ENCODE measurements at regions not wholly inside any gene's neighbourhood (a gene's known extent, or its start where the extent isn't known, plus 50 kb on each side); places are given as distances from the start of the nearest gene placed in this dataset.

DNA sequence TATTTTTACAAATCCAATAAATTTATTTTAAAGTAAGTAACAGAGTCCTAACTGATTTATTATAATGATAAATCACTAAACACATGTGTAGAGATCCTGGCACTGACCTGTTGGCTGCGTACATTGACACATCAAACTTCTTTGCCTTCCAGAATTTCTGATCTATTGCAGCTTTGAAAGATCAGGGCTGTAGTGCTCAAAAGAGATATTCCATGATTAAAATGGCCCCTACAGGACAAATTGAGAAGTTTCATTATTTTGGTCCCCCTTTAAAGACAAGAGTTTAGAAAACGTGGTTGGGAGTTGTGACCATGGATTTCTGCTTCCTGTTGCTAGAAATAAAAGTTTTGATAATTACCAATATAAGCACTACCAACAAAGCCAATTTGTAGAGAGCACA lies 87.7 kb upstream of the PDK4 start:
- Mint-ChIP-seq H3K27ac (no peak overlapping the region), H3K36me3 (no peaks in the 10 kb centered on the region), H3K9me3 (no peaks in the 10 kb centered on the region), H3K4me3 (no peak overlapping the region), H3K4me1 (peaks cover 2 to 5% of the 10 kb centered on the region in 2 donors), H3K27me3 (ENCODE audit: low read depth in 3 of 3) (peaks cover 0 to 2% (median 1%) of the 10 kb centered on the region in 3 donors)
- peak in 1 of 3 donors; percentile 4 for DNase-seq

DNA sequence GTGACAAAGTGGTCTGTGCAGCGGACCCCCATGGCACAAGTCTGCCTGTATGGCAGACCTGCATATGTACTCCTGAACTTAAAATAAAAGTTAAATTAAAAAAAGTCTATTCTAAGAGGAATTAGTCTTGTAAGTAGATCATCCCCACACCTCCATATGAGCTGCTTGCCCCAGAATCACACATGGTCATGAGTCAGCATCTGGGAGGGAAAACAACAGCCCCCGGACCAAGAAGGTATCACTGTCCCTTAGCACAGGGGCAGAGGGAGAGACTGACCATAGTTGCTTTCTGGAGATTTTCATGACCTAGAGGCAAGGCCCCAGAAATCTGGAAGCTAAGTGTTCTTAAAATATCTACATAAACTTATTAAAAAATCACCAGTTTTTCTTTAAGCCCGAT lies 86.6 kb upstream of the PDK4 start:
- Mint-ChIP-seq H3K4me1 (peaks cover 2 to 5% of the 10 kb centered on the region in 2 donors), H3K36me3 (no peaks in the 10 kb centered on the region), H3K27me3 (ENCODE audit: low read depth in 3 of 3) (peaks cover 0 to 2% (median 1%) of the 10 kb centered on the region in 3 donors), H3K4me3 (no peak overlapping the region), H3K27ac (no peak overlapping the region), H3K9me3 (no peaks in the 10 kb centered on the region)
- no peak for DNase-seq

DNA sequence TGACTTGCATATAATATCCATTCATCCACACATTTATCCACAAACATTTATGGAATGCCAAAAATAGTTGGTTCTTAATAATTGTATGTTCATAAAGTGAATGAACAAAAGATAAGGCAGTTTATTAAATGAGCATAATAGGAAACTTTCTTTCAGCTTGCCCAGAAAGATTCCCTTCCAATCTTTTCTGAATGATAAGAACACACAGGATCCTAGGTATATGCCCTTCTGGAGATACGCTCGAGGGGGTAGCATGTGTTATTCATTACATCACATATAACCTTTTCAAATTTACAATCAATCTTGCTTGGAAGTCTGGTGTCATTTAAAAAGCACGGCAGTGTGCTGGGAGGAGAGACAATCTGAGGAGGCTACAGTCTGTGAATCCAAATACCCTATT lies 80.4 kb upstream of the PDK4 start:
- Mint-ChIP-seq H3K27ac (no peak overlapping the region), H3K27me3 (ENCODE audit: low read depth in 3 of 3) (peaks cover 0 to 3% (median 2%) of the 10 kb centered on the region in 3 donors), H3K4me3 (no peak overlapping the region), H3K9me3 (no peaks in the 10 kb centered on the region), H3K36me3 (no peaks in the 10 kb centered on the region), H3K4me1 (no peaks in the 10 kb centered on the region)
- DNase-seq, result no peak

DNA sequence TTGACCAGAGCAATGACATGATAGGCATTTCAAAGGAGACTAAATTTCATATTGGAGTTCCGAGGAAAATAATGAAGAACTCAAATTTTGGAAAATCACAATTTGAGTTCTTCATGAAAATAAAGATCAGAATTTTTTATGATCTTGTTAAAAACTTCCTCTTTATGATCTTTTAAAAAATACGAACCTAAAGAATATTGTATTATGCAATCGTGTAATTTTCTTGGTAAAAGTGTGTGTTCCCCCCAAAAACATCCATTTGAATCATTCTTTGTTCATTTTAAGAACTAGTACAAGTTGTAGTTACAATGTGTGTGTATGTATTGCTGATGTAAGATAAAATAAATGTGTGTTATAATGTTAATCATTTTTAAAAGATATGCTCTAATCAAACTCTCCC lies 79.3 kb upstream of the PDK4 start:
- Mint-ChIP-seq H3K9me3 (no peaks in the 10 kb centered on the region), H3K36me3 (no peaks in the 10 kb centered on the region), H3K27ac (no peak overlapping the region), H3K4me3 (no peak overlapping the region), H3K4me1 (no peaks in the 10 kb centered on the region), H3K27me3 (ENCODE audit: low read depth in 3 of 3) (peaks cover 0 to 3% (median 2%) of the 10 kb centered on the region in 3 donors)
- DNase-seq, result no peak

DNA sequence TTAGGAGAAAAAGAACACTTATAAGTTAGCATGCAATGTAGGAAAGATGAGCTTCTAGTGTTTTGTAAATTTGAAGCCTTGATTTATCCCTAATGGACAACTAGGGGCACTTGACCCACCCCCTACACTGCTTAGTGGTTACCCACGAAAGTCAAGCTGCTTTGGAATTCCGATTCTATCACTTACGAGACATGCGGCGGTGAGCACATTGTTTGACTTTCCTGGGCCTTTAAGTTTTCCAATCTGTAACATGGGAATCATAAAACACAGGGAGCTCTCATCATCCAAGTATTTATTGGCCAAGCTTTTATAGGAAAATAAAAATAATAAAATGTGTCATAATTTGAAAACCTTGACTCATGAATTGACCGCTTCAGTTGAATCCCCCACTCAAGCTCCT lies 78.7 kb upstream of the PDK4 start:
- no peaks in the 10 kb centered on the region for H3K4me1 Mint-ChIP-seq

DNA sequence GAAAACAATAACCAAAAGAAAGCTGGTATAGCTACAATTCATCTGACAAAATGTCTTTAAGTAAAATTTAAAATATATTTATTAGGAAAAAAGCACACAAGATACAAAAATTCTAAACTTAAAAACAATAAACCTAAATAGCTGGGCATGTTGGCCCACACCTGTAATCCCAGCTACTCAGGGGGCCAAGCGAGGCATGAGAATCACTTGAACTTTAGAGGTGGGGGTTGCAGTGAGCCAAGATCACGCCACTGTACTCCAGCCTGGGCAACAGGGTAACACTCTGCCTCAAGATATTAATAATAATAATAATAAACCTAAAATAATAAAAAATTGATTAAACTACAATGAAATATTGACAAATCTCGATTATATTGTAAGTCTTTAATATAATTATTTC lies 77.8 kb upstream of the PDK4 start:
- Mint-ChIP-seq H3K4me1 (no peaks in the 10 kb centered on the region), H3K27ac (no peak overlapping the region), H3K27me3 (ENCODE audit: low read depth in 3 of 3) (peaks cover 0 to 3% (median 2%) of the 10 kb centered on the region in 3 donors), H3K36me3 (no peaks in the 10 kb centered on the region), H3K4me3 (no peak overlapping the region), H3K9me3 (no peaks in the 10 kb centered on the region)
- no peak for DNase-seq

More for the DNA sequence above, 78.7 kb upstream of the PDK4 start:
- Mint-ChIP-seq H3K9me3 (no peaks in the 10 kb centered on the region), H3K36me3 (no peaks in the 10 kb centered on the region), H3K27ac (no peak overlapping the region), H3K27me3 (ENCODE audit: low read depth in 3 of 3) (peaks cover 0 to 3% (median 2%) of the 10 kb centered on the region in 3 donors), H3K4me3 (no peak overlapping the region)
- DNase-seq, result no peak

DNA sequence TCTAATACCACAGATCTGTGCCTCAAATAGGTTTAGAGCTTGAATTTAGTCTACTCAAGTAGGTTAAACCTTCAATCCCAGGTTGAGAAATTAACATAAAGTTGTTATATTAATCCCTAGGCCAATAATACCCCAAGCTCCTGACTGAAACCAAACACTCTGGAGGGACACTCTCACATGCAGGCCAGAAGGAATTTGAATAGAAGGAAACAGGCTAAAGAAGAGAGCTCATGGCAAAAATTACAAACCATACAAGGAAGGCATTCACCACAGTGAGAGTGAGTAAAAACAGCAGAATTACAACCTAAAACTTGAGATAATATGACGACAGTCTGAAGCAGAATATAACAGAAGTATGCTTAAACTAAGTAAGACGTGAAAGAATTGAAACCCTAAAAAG lies 76.1 kb upstream of the PDK4 start:
- H3K27me3 Mint-ChIP-seq (ENCODE audit: low read depth in 3 of 3), result peaks cover 0 to 5% (median 2%) of the 10 kb centered on the region in 3 donors
- no peak overlapping the region for H3K4me3 Mint-ChIP-seq
- no peaks in the 10 kb centered on the region for H3K4me1 Mint-ChIP-seq
- DNase-seq, result no peak
- H3K36me3 Mint-ChIP-seq, result no peaks in the 10 kb centered on the region
- no peaks in the 10 kb centered on the region for H3K9me3 Mint-ChIP-seq
- H3K27ac Mint-ChIP-seq, result no peak overlapping the region

DNA sequence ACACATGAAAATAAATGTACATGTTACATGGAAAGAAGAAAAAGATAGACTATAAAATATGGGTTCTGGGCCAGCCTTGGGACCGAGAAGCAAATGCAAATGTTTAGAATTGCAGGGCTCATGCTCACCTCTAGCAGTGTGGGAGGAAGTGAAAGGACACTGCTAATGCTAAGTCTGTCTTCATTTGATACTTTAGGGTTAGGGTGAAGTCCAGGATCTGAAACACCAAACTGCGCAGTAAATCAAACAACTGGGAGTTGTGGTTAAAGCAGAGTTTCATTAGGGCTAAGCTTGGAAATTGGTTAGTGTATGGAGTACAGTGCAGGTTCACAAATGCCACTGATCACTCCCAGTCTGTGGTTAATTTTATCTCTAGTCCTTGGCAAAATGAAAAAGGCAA lies 73.2 kb upstream of the PDK4 start:
- no peak overlapping the region for H3K27ac Mint-ChIP-seq
- H3K4me3 Mint-ChIP-seq, result no peak overlapping the region
- no peak for DNase-seq
- H3K27me3 Mint-ChIP-seq (ENCODE audit: low read depth in 3 of 3), result peaks cover 0 to 3% (median 0%) of the 10 kb centered on the region in 3 donors
- no peaks in the 10 kb centered on the region for H3K4me1 Mint-ChIP-seq
- H3K9me3 Mint-ChIP-seq, result peaks cover 0 to 3% (median 0%) of the 10 kb centered on the region in 6 donors
- no peaks in the 10 kb centered on the region for H3K36me3 Mint-ChIP-seq

DNA sequence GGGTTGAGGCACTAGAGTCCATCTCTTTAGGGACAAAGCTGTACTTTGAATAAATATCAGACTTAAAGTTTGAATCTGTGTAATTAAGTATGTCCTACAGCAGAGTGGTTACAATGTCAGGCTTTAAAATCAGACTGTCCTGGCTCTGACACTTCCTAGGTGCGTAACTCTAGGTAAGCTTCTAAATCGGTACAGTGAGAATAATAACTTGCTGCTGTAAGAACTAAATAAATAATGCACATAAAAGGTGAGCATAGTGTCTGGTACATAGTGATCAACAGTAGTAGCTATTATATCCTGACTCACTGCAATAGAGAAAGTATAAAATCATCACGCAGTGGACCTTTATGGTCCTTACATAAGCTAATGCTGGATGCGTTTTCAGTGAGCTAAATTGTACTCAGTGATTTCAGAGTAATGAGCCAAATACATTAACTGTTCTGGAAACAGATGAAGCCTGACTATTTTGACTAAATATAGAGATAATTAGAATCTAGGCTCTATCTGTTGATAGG lies 72.2 kb upstream of the PDK4 start:
- Mint-ChIP-seq H3K27ac (no peak overlapping the region), H3K4me3 (no peak overlapping the region), H3K36me3 (peaks cover 0 to 1% (median 0%) of the 10 kb centered on the region in 3 donors), H3K9me3 (peaks cover 0 to 3% (median under 1%) of the 10 kb centered on the region in 6 donors), H3K4me1 (no peaks in the 10 kb centered on the region), H3K27me3 (ENCODE audit: low read depth in 3 of 3) (peaks cover 0 to 3% (median 0%) of the 10 kb centered on the region in 3 donors)
- no peak for DNase-seq

DNA sequence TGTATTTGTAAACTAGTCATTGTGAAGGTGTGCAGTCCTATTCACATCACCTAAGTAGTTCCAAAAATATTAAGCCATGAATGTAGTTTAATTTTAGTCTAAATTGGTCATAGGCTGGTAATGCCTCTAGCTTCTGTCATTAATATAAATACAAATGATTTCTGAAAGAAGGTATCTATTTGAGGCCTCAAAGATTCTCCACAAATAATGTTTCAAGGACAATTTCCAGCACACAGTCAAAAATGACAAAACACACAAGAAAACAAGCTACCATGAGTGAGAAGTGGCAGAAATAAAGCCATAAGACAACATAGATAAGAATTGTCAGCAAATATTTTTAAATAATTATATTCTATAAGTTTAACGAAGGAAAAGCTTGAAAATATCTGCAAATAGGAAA lies 66.7 kb upstream of the PDK4 start:
- H3K27me3 Mint-ChIP-seq (ENCODE audit: low read depth in 3 of 3), result peaks cover 0 to 5% (median 0%) of the 10 kb centered on the region in 3 donors
- H3K4me1 Mint-ChIP-seq, result no peaks in the 10 kb centered on the region
- no peak for DNase-seq
- no peak overlapping the region for H3K27ac Mint-ChIP-seq
- H3K9me3 Mint-ChIP-seq, result peaks cover 0 to 19% (median 9%) of the 10 kb centered on the region in 6 donors
- peaks cover 0 to 10% (median 7%) of the 10 kb centered on the region in 3 donors for H3K36me3 Mint-ChIP-seq
- H3K4me3 Mint-ChIP-seq, result no peak overlapping the region

DNA sequence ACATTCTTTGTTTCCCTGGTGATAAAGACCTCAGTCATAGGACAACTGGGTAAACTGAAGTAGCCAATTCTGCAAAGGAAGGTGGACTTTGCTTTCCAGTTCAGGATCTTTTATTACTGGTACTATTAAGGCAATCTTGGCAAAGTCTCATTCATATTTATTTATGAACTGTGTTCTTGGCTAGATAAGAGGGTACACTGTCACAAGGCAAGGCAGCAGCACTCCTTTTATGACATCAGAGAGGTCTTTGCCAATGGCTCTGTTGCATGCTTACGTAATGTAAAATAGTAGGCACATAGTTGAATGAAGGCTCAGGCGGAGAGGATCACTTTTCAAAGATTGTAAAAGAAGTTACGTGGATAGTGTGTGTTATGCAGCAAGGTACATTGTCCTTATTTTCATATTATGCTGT lies 63.7 kb upstream of the PDK4 start:
- peaks cover 0 to 10% (median 7%) of the 10 kb centered on the region in 3 donors for H3K36me3 Mint-ChIP-seq
- H3K27me3 Mint-ChIP-seq (ENCODE audit: low read depth in 3 of 3), result peaks cover 0 to 5% (median 0%) of the 10 kb centered on the region in 3 donors
- H3K27ac Mint-ChIP-seq, result no peak overlapping the region
- H3K9me3 Mint-ChIP-seq, result peaks cover 0 to 19% (median 10%) of the 10 kb centered on the region in 6 donors
- DNase-seq, result no peak
- H3K4me3 Mint-ChIP-seq, result no peak overlapping the region
- no peaks in the 10 kb centered on the region for H3K4me1 Mint-ChIP-seq

DNA sequence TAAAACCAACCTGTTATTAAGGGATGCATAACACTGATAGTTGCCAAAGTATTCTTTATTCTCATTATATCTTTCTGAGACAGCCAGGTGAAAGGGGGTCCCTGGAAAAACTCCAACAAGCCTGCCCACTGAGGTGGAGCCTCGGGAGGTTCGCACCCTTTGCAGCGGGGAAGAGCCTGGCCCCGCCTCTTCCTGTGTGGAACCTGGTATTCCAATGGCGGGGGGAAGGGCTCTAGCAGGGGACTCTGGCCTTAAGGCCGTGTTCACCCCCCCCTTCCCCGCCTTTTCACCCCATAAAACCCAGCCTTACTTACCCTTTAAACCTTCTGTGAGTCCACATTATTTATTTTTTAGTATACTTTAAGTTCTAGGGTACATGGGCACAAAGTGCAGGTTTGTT lies 62.4 kb upstream of the PDK4 start:
- Mint-ChIP-seq H3K4me1 (no peaks in the 10 kb centered on the region), H3K27ac (no peak overlapping the region), H3K4me3 (no peak overlapping the region), H3K36me3 (peaks cover 0 to 10% (median 7%) of the 10 kb centered on the region in 3 donors), H3K9me3 (peaks cover 0 to 18% (median 8%) of the 10 kb centered on the region in 6 donors), H3K27me3 (ENCODE audit: low read depth in 3 of 3) (peaks cover 0 to 5% (median 2%) of the 10 kb centered on the region in 3 donors)
- no peak for DNase-seq

DNA sequence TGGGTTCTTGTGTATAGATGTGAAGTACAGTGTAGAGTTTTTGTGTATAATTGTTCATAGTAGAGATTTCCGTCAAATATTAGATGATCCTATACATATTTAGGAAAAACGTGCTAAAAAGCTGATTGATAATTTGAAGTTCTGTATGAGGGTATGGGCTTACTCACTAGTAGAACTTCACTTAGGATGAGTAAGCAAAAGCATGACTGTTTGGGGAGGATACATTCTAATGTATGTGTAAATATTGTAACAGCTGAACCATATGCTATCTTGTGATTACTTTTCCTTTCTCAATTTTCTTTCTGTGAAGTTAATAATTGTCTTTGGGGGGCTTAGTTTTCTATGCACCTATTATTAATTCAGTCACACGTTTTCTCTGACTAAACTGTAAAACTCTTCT lies 53.2 kb upstream of the PDK4 start:
- DNase-seq, result no peak
- H3K9me3 Mint-ChIP-seq, result no peaks in the 10 kb centered on the region
- no peak overlapping the region for H3K4me3 Mint-ChIP-seq
- H3K27me3 Mint-ChIP-seq (ENCODE audit: low read depth in 3 of 3), result peaks cover 0 to 5% (median 3%) of the 10 kb centered on the region in 3 donors
- peaks cover 0 to 3% (median 0%) of the 10 kb centered on the region in 3 donors for H3K36me3 Mint-ChIP-seq
- H3K4me1 Mint-ChIP-seq, result no peaks in the 10 kb centered on the region
- H3K27ac Mint-ChIP-seq, result no peak overlapping the region

DNA sequence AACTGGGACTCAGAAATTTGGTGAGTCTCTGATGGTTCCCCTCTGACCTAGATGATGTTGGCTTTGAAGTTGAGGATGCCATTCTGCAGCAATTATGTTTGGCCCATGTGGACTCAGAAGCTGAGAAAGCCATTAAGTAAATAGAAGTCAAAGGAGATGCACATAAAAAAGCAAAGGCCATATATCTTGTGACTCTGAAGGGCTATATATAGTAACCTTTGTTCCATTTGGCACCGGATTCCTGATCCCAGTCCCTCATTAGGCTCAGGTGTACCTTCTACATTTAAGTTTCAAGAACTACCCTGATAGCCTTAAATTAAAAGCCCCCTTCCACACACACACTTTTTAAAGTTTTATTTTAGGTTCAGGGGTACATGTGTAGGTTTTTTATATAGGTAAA lies 50.0 kb upstream of the PDK4 start:
- Mint-ChIP-seq H3K36me3 (peaks cover 0 to 3% (median 0%) of the 10 kb centered on the region in 3 donors), H3K4me1 (no peaks in the 10 kb centered on the region), H3K4me3 (no peak overlapping the region), H3K27ac (no peak overlapping the region), H3K27me3 (ENCODE audit: low read depth in 3 of 3) (peaks cover 0 to 6% (median 3%) of the 10 kb centered on the region in 3 donors), H3K9me3 (no peaks in the 10 kb centered on the region)
- no peak for DNase-seq
